GM06990 (cell line): ENCODE measurements at regions not wholly inside any gene's neighbourhood (a gene's known extent, or its start where the extent isn't known, plus 50 kb on each side); places are given as distances from the start of the nearest gene placed in this dataset.

ENCODE experiments used
- DNase-seq: peaks from one replicate; pipeline ENCODE4 v3.0.0-alpha.2; 2011; ENCODE audit not compliant: insufficient read length; ENCODE audit errors: extremely low read depth
- H3K27me3 ChIP-seq: replicated peaks from 2 replicates; pipeline ENCODE4 v1.6.0; 2011; ENCODE audit warnings: low read length; ENCODE audit not compliant: control insufficient read depth, insufficient read depth
- H3K36me3 ChIP-seq: 2 replicates; pipeline ENCODE4 v1.5.1; 2011; ENCODE audit warnings: low read length; ENCODE audit not compliant: control insufficient read depth, insufficient read depth
- H3K4me3 ChIP-seq: replicated peaks from 2 replicates; pipeline ENCODE4 v1.5.1; 2011; ENCODE audit warnings: low read depth, mild to moderate bottlenecking, control low read depth, low read length
- TF ChIP-seq, protein P1 (sequence below): IDR thresholded peaks from 2 replicates; pipeline ENCODE4 v1.5.1; 2011; ENCODE audit warnings: low read length, control low read depth, mild to moderate bottlenecking, inconsistent platforms; ENCODE audit not compliant: insufficient read depth, poor library complexity, severe bottlenecking

DNA sequence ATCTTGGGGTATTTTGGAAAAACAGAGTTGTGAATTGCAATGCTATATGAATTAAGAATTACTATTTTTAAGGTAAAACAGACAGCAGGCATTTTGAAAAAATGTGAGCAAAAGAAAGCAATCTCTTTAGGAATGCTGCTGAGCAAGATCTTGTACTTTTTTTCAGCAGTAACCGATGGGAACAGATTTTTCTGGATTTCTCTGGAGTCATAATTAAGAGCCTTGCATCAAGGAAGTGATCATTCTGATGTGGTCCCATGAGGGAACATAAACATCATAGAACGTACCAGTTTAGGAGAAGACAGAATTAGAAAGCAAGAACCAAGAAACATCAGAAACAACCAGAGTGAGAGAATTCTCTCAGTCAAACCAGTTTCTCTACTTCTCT is 157.0 kb upstream of the AGR3 start:
- DNase-seq: no peak
- TF ChIP-seq, protein P1, sequence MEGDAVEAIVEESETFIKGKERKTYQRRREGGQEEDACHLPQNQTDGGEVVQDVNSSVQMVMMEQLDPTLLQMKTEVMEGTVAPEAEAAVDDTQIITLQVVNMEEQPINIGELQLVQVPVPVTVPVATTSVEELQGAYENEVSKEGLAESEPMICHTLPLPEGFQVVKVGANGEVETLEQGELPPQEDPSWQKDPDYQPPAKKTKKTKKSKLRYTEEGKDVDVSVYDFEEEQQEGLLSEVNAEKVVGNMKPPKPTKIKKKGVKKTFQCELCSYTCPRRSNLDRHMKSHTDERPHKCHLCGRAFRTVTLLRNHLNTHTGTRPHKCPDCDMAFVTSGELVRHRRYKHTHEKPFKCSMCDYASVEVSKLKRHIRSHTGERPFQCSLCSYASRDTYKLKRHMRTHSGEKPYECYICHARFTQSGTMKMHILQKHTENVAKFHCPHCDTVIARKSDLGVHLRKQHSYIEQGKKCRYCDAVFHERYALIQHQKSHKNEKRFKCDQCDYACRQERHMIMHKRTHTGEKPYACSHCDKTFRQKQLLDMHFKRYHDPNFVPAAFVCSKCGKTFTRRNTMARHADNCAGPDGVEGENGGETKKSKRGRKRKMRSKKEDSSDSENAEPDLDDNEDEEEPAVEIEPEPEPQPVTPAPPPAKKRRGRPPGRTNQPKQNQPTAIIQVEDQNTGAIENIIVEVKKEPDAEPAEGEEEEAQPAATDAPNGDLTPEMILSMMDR: no peak
- Histone ChIP-seq H3K27me3 (no peaks in the 10 kb centered on the region), H3K36me3 (no peaks in the 10 kb centered on the region), H3K4me3 (no peak overlapping the region)

DNA sequence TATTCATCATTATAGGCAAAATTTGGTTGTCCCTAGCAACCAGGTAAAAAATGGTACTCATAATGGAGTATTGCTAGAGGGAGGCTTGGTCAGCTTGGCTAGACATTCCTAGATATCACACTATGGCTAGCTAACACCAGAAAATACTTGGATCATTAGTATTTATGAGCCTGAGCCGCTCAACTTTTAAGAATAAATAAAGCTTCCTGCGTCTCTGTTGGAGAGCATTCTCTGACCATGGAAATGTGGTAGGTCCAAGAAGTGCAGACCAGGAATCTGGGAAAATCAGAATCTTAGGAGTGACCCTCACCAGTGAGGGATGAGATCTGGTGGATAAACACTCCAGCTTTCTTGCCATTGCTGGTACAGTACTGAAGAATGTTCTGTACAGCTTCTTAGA is 157.6 kb upstream of the AGR3 start:
- no peak for DNase-seq
- H3K27me3 ChIP-seq: no peaks in the 10 kb centered on the region
- TF ChIP-seq, protein P1: no peak

DNA sequence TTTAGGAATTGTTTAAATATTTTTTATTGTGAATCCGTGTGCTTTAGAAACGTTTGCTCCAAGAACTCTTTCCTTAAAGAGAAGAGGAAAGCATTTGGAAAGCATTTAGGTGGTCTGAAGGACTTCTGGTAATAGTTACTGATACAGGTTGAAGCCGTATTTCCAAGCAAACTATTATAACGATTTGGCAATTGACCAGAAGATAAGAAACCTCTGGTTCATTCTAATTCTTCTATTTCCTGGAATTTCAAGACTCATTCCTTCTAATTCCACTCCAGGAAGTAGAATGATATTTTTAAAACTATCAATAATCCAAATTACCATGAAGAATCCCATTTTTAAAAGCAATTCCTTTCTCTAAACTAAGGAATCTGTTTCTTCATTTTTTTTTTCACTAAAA is 158.9 kb upstream of the AGR3 start:
- DNase-seq: no peak
- TF ChIP-seq, protein P1: no peak
- Histone ChIP-seq H3K27me3 (no peaks in the 10 kb centered on the region), H3K4me3 (no peak overlapping the region), H3K36me3 (no peaks in the 10 kb centered on the region)

More for the DNA sequence above, 157.6 kb upstream of the AGR3 start:
- H3K4me3 ChIP-seq: no peak overlapping the region
- no peaks in the 10 kb centered on the region for H3K36me3 ChIP-seq

DNA sequence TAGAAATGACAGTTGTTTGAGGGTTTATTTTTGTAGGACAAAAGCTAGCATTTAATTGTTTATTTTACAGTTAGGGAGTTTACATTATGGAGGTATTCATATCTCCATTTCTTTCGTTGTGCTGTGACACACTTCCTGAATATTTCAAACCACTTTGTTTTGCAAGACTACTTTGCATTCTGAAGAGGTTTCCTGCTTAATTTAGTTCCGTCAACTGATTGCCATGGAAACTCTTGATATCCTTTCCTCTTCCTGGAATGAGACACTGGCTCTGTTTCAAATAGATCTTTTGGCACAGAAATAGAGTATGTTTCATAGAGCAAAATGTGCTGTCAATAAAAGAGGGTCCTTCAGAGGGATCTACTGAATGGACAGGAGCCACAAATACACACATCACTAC is 159.5 kb upstream of the AGR3 start:
- Histone ChIP-seq H3K4me3 (no peak overlapping the region), H3K27me3 (no peaks in the 10 kb centered on the region), H3K36me3 (no peaks in the 10 kb centered on the region)
- DNase-seq: no peak
- TF ChIP-seq, protein P1: no peak

DNA sequence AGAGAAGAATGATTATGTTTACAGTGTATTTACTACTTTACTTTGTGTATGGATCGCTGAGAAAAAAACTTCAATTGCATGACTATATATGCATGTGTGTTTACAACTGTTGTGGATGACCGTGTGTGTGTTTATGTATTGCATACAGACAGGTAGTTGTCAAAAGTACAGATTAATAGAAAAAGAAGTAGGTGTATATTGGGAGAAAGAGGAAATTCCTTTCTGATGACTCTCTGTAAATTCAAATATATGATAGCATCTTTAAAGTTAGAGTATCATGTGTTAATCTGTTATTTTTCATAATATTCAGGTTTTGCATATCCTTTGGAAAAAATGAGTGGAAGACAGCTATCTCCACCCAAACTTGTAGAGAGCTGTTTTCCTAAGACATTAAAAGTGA is 160.4 kb upstream of the AGR3 start:
- DNase-seq: no peak
- H3K4me3 ChIP-seq: no peak overlapping the region
- TF ChIP-seq, protein P1: no peak
- no peaks in the 10 kb centered on the region for H3K27me3 ChIP-seq
- H3K36me3 ChIP-seq: no peaks in the 10 kb centered on the region

DNA sequence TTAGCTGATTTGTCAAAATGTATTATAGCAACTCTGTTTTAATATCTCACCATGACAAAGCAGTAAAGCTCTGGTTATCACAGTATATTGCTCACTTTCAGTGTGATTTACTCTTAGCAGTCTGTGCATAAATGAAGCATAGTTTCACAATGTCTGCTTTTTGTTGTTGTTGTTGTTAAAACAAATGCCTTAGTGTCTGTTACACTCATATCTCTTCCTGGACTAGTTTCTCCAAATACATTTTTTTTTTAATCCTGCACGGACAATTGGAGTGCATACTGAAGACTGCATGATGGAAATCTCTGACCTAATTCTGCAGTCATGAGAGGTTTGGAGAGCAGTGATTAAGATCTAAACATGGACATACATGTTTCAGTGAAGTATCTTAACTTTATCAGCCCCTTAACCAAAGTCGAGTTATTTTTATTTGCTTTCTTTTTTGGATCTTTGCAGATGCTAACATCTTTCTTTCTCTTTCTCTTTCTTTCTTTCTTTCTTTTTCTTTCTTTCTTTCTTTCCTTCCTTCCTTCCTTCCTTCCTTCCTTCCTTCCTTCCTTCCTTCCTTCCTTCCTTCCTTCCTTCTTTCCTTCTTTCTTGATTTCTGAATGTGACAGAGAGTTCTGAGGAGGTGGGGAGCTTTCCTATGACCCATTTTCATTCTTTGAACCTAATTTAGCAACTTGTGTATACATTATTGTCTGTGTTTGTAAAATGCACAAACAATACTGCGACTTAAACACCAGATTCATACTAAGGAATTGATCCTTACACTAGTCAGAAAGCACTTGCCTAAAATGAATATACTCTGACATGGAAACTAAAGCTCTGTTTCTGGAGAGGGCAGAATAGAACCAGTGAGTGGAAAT is 161.5 kb upstream of the AGR3 start:
- H3K27me3 ChIP-seq: no peaks in the 10 kb centered on the region
- DNase-seq: no peak
- TF ChIP-seq, protein P1: no peak

More for the DNA sequence above, 161.5 kb upstream of the AGR3 start:
- Histone ChIP-seq H3K4me3 (no peak overlapping the region), H3K36me3 (no peaks in the 10 kb centered on the region)
